ENCODE measurements at regions not wholly inside any gene's neighbourhood (a gene's known extent, or its start where the extent isn't known, plus 50 kb on each side); places are given as distances from the start of the nearest gene placed in this dataset.

DNA sequence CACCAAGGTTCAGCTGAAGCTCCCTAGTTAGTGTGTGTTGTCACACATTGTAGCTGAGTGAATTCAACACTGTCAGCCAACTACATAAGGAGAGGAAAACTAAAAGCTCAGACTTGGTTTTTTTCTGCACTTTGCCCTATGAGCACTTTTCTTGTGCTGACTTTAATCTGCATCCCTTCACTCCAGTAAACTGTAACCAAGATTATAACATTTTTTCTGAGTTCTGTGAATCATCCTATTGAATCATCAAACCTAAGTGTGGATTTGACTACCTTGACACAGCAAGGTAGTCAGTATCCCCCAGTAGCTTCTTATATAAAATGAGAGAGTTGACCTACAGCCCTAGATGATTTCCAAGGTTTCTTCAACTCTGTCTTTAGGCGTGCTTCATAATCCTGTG is 325.0 kb downstream of the AGTPBP1 start:
- Histone ChIP-seq H3K4me3 (ENCODE audit: low read depth, low read length) (no peak overlapping the region), H3K9me3 (ENCODE audit: control insufficient read depth, insufficient read depth, low read depth, low read length) (no peaks in the 10 kb centered on the region), H3K36me3 (ENCODE audit: control insufficient read depth in 2 of 2, insufficient read depth in 1 of 2, low read length in 2 of 2) (no peaks in the 10 kb centered on the region), H3K4me1 (ENCODE audit: control insufficient read depth, insufficient read depth, low read length) (no peaks in the 10 kb centered on the region), H3K27ac (ENCODE audit: extremely low read depth, low read depth, low read length) (no peak overlapping the region)
- ChIA-PET CTCF (interaction anchor here (0.7 to 1.2 kb wide), 4 partner anchors 8 to 719 kb away, joined by 3 to 5 read pairs (median 4); no protein-coding TSS in a partner anchor), POLR2A (no interaction called here)
- TF ChIP-seq, protein P1, sequence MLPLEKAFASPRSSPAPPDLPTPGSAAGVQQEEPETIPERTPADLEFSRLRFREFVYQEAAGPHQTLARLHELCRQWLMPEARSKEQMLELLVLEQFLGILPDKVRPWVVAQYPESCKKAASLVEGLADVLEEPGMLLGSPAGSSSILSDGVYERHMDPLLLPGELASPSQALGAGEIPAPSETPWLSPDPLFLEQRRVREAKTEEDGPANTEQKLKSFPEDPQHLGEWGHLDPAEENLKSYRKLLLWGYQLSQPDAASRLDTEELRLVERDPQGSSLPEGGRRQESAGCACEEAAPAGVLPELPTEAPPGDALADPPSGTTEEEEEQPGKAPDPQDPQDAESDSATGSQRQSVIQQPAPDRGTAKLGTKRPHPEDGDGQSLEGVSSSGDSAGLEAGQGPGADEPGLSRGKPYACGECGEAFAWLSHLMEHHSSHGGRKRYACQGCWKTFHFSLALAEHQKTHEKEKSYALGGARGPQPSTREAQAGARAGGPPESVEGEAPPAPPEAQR (tag by site-specific recombination; IDR thresholded peaks at IDR 0.05) = no peak
- TF ChIP-seq KLF8 (tag by site-specific recombination; IDR thresholded peaks at IDR 0.05) (no peak), ZNF664 (tag by site-specific recombination; IDR thresholded peaks at IDR 0.05) (no peak), SP7 (tag by site-specific recombination; IDR thresholded peaks at IDR 0.05) (no peak), ZNF175 (tag by site-specific recombination; IDR thresholded peaks at IDR 0.05) (no peak), ZNF416 (tag by site-specific recombination; IDR thresholded peaks at IDR 0.05) (no peak), ZFP37 (tag by site-specific recombination; IDR thresholded peaks at IDR 0.05) (no peak), ZNF701 (tag by site-specific recombination; IDR thresholded peaks at IDR 0.05) (no peak), ZNF16 (tag by site-specific recombination; IDR thresholded peaks at IDR 0.05; ENCODE audit: low read depth) (no peak), GLI4 (tag by site-specific recombination; IDR thresholded peaks at IDR 0.05) (no peak)
- TF ChIP-seq, protein P2, sequence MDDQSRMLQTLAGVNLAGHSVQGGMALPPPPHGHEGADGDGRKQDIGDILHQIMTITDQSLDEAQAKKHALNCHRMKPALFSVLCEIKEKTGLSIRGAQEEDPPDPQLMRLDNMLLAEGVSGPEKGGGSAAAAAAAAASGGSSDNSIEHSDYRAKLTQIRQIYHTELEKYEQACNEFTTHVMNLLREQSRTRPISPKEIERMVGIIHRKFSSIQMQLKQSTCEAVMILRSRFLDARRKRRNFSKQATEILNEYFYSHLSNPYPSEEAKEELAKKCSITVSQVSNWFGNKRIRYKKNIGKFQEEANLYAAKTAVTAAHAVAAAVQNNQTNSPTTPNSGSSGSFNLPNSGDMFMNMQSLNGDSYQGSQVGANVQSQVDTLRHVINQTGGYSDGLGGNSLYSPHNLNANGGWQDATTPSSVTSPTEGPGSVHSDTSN (CRISPR knock-in tag; IDR thresholded peaks at IDR 0.05) = no peak
- TF ChIP-seq, protein P3, sequence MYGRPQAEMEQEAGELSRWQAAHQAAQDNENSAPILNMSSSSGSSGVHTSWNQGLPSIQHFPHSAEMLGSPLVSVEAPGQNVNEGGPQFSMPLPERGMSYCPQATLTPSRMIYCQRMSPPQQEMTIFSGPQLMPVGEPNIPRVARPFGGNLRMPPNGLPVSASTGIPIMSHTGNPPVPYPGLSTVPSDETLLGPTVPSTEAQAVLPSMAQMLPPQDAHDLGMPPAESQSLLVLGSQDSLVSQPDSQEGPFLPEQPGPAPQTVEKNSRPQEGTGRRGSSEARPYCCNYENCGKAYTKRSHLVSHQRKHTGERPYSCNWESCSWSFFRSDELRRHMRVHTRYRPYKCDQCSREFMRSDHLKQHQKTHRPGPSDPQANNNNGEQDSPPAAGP (tag by site-specific recombination; IDR thresholded peaks at IDR 0.05) = no peak
- TF ChIP-seq, protein P4, sequence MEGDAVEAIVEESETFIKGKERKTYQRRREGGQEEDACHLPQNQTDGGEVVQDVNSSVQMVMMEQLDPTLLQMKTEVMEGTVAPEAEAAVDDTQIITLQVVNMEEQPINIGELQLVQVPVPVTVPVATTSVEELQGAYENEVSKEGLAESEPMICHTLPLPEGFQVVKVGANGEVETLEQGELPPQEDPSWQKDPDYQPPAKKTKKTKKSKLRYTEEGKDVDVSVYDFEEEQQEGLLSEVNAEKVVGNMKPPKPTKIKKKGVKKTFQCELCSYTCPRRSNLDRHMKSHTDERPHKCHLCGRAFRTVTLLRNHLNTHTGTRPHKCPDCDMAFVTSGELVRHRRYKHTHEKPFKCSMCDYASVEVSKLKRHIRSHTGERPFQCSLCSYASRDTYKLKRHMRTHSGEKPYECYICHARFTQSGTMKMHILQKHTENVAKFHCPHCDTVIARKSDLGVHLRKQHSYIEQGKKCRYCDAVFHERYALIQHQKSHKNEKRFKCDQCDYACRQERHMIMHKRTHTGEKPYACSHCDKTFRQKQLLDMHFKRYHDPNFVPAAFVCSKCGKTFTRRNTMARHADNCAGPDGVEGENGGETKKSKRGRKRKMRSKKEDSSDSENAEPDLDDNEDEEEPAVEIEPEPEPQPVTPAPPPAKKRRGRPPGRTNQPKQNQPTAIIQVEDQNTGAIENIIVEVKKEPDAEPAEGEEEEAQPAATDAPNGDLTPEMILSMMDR (tag by site-specific recombination; IDR thresholded peaks at IDR 0.05) = no peak

DNA sequence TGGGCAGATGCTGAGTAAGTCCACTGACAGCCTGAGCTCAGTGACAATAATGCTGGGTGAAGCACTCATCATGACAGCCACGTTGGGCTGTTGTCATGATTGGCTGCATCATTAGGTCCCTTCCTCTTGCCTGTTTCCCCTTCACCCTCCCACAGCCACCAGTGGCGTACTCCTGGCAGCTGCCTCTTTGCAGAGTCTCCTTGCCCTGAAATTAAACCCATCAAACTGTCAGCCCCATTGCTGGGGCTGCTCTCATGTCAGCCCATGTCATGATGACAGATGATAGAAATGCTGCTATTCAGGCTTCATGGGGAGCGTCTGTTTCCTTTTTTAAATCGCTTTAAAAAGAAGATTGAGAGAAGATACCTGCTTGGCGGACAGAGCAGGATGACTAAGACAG is 327.4 kb downstream of the AGTPBP1 start:
- Histone ChIP-seq H3K4me3 (ENCODE audit: low read depth, low read length) (no peak overlapping the region), H3K9me3 (ENCODE audit: control insufficient read depth, insufficient read depth, low read depth, low read length) (no peaks in the 10 kb centered on the region), H3K4me1 (ENCODE audit: control insufficient read depth, insufficient read depth, low read length) (no peaks in the 10 kb centered on the region), H3K36me3 (ENCODE audit: control insufficient read depth in 2 of 2, insufficient read depth in 1 of 2, low read length in 2 of 2) (no peaks in the 10 kb centered on the region), H3K27ac (ENCODE audit: extremely low read depth, low read depth, low read length) (no peak overlapping the region)
- ChIA-PET POLR2A (no interaction called here), CTCF (interaction anchor here (1.0 to 1.1 kb wide), 2 partner anchors 10 to 23 kb away, joined by 3 read pairs; no protein-coding TSS in a partner anchor)
- TF ChIP-seq ZNF214 (tag by site-specific recombination; IDR thresholded peaks at IDR 0.05; ENCODE audit: borderline replicate concordance) (no peak), ZNF777 (tag by site-specific recombination; IDR thresholded peaks at IDR 0.05; ENCODE audit: borderline replicate concordance) (no peak), ZNF394 (tag by site-specific recombination; IDR thresholded peaks at IDR 0.05; ENCODE audit: borderline replicate concordance) (no peak), ZNF571 (tag by site-specific recombination; IDR thresholded peaks at IDR 0.05) (no peak), HOXC10 (CRISPR knock-in tag; IDR thresholded peaks at IDR 0.05) (no peak), ZBTB1 (tag by site-specific recombination; IDR thresholded peaks at IDR 0.05) (no peak), ZNF121 (tag by site-specific recombination; IDR thresholded peaks at IDR 0.05) (no peak), KLF7 (tag by site-specific recombination; IDR thresholded peaks at IDR 0.05; ENCODE audit: borderline replicate concordance) (no peak), YY1 (tag by site-specific recombination; IDR thresholded peaks at IDR 0.05) (no peak)
- TF ChIP-seq, protein P5, sequence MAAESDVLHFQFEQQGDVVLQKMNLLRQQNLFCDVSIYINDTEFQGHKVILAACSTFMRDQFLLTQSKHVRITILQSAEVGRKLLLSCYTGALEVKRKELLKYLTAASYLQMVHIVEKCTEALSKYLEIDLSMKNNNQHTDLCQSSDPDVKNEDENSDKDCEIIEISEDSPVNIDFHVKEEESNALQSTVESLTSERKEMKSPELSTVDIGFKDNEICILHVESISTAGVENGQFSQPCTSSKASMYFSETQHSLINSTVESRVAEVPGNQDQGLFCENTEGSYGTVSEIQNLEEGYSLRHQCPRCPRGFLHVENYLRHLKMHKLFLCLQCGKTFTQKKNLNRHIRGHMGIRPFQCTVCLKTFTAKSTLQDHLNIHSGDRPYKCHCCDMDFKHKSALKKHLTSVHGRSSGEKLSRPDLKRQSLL (tag by site-specific recombination; IDR thresholded peaks at IDR 0.05) = no peak
